ENCODE measurements at regions not wholly inside any gene's neighbourhood (a gene's known extent, or its start where the extent isn't known, plus 50 kb on each side); places are given as distances from the start of the nearest gene placed in this dataset.

DNA sequence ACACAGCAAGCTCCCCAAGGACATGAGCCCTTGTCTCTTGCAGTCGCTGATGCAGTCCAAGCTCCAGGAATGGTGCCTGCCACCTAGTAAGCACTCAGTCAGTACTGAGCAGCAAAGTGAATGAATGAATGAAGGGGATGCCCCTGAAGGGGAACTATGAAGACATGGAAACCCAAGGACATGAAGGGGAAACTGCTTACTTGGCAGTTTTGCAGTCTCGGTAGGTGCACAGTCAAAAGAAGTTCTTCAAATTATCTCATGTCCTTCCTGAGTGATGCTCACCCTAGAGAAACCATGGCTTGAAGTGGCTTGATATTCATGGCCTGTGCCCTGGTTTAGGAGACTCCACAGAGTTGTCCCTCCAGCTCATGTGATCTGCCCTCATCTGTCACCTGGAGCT is 102.1 kb upstream of the DLX2 start:
- ATAC-seq (no peak), DNase-seq (no peak)
- CTCF ChIA-PET: no interaction called here
- Mint-ChIP-seq H3K27me3 (peaks cover 16% of the 10 kb centered on the region), H3K9me3 (ENCODE audit: low read depth) (peaks cover 3% of the 10 kb centered on the region), H3K4me3 (no peak overlapping the region), H3K36me3 (ENCODE audit: low read depth) (peaks cover 3% of the 10 kb centered on the region), H3K27ac (no peak overlapping the region), H3K4me1 (no peaks in the 10 kb centered on the region)
- POLR2A ChIA-PET: interaction anchor here (0.7 kb wide), 1 partner anchor 42 kb away, joined by 5 read pairs; no protein-coding TSS in a partner anchor
- intact Hi-C loops (cut with DNase I, micrococcal nuclease): no loop called here

GRCh38 chr2:172205292-172205691 is 102.6 kb upstream of the DLX2 start:
- no peaks in the 10 kb centered on the region for H3K9me3 Mint-ChIP-seq (ENCODE audit: low read depth)
- intact Hi-C loops (cut with DNase I, micrococcal nuclease): no loop called here
- CTCF ChIA-PET: interaction anchor here (0.6 kb wide), 1 partner anchor 12 kb away, joined by 3 read pairs; no protein-coding TSS in a partner anchor
- H3K27ac Mint-ChIP-seq: no peak overlapping the region
- DNase-seq (no peak), ATAC-seq (no peak)
- no peak overlapping the region for H3K4me3 Mint-ChIP-seq
- POLR2A ChIA-PET: no interaction called here
- no peaks in the 10 kb centered on the region for H3K36me3 Mint-ChIP-seq (ENCODE audit: low read depth)
- H3K27me3 Mint-ChIP-seq: peaks cover 12% of the 10 kb centered on the region
- H3K4me1 Mint-ChIP-seq: no peaks in the 10 kb centered on the region

DNA sequence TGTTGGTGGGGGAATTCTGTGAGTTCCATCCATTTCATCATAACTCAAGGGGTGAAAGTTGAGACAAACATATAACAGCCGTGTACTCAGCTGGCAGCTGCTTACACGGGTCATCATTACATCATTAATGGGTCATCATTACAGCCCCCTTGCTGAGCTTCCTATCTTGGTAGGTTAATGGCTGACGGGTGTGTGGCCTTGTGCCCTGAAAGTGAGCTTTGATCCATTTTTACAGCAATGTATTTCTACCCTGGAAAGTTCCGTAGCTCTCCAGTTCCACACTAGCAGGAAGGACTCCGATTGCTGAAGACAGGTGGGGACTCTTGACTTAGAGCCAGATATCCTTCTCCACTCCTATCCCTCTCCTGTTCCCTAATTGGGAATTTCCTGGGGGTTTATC is 105.2 kb upstream of the DLX2 start:
- Mint-ChIP-seq H3K4me1 (peaks cover 7% of the 10 kb centered on the region), H3K9me3 (ENCODE audit: low read depth) (no peaks in the 10 kb centered on the region), H3K36me3 (ENCODE audit: low read depth) (no peaks in the 10 kb centered on the region), H3K27me3 (peaks cover 9% of the 10 kb centered on the region), H3K27ac (no peak overlapping the region), H3K4me3 (no peak overlapping the region)
- ChIA-PET CTCF (interaction anchor here (1.4 to 2.4 kb wide), 2 partner anchors 13 to 81 kb away, joined by 4 to 6 read pairs; no protein-coding TSS in a partner anchor), POLR2A (interaction anchor here (0.7 kb wide), 1 partner anchor 253 kb away, joined by 3 read pairs; no protein-coding TSS in a partner anchor)
- DNase-seq: no peak
- no peak for ATAC-seq
- intact Hi-C loops (cut with DNase I, micrococcal nuclease): no loop called here

DNA sequence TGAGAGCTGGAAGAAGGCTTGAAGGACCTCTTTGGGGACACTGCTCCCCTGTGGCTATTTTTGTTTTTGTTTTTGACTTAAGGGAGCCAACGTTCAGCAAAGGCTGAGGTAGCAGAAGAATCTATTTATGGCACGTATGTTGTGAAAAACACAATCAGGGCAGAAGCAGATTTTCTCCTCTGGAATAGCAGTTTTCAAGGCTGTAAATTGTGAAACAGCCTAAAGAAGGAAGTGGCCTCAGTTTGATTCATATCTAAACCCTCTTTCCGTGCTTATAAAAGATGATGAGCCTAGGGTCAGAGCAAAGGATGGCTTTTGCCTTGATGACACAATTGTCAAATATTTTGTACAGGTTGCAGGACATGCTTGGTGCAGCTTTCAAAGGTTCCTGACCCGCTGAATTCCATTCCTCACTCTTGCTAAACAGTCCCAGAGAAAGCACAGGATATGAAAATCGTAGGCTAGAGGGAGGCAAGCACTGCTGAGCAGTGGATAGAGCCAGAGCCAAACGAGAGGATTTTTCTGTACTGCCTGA is 106.2 kb upstream of the DLX2 start:
- no peaks in the 10 kb centered on the region for H3K36me3 Mint-ChIP-seq (ENCODE audit: low read depth)
- no peaks in the 10 kb centered on the region for H3K9me3 Mint-ChIP-seq (ENCODE audit: low read depth)
- DNase-seq (no peak), ATAC-seq (no peak)
- POLR2A ChIA-PET: no interaction called here
- H3K4me3 Mint-ChIP-seq: no peak overlapping the region
- H3K27me3 Mint-ChIP-seq: peaks cover 9% of the 10 kb centered on the region
- peaks cover 13% of the 10 kb centered on the region for H3K4me1 Mint-ChIP-seq
- intact Hi-C loops (cut with DNase I, micrococcal nuclease): no loop called here
- CTCF ChIA-PET: interaction anchor here (2.4 kb wide), 1 partner anchor 82 kb away, joined by 6 read pairs; no protein-coding TSS in a partner anchor
- no peak overlapping the region for H3K27ac Mint-ChIP-seq

DNA sequence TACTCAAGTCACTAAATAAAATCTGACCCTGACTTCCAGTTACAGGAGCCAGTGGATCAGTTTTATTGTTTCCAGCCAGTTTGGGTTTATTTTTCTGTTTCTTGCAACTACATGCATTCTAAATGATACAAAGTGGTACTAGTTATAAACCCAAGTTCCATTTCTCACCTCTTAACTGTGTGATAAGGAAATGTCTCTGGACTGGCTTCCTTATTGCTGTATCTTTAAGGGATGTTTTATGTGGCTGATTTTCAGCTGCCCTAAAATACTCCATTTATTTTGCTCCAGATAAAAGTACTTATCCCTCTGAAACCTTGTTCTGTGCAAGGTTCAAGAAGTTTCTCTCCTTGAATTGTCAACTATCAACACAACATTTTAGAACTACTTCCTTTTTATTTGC is 107.9 kb upstream of the DLX2 start:
- DNase-seq (no peak), ATAC-seq (no peak)
- Mint-ChIP-seq H3K27me3 (no peaks in the 10 kb centered on the region), H3K4me1 (peaks cover 13% of the 10 kb centered on the region), H3K9me3 (ENCODE audit: low read depth) (no peaks in the 10 kb centered on the region), H3K36me3 (ENCODE audit: low read depth) (no peaks in the 10 kb centered on the region), H3K4me3 (no peak overlapping the region), H3K27ac (no peak overlapping the region)
- ChIA-PET POLR2A (no interaction called here), CTCF (interaction anchor here (0.7 to 1.2 kb wide), 2 partner anchors 65 to 180 kb away, joined by 3 read pairs; no protein-coding TSS in a partner anchor)
- intact Hi-C loops (cut with DNase I, micrococcal nuclease): no loop called here

DNA sequence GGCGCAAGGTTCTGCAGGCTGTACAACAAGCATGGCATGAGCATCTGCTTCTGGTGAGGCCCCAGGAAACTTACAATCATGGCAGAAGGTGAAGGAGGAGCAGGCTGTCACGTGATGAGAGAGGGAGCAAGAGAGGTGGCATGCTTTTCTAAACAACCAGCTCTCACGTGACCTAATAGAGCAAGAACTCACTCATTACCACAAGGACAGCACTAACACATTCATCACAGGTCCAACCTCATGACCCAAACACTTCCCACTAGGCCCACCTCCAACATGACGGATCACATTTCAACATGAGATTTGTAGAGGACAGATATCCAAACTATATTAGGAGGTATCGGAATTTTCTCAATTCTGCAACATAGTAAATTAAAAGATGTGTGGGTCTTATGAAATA is 108.8 kb upstream of the DLX2 start:
- Mint-ChIP-seq H3K27ac (no peak overlapping the region), H3K4me1 (peaks cover 13% of the 10 kb centered on the region), H3K27me3 (no peaks in the 10 kb centered on the region), H3K4me3 (no peak overlapping the region), H3K9me3 (ENCODE audit: low read depth) (no peaks in the 10 kb centered on the region), H3K36me3 (ENCODE audit: low read depth) (no peaks in the 10 kb centered on the region)
- intact Hi-C loops (cut with DNase I, micrococcal nuclease): no loop called here
- DNase-seq (no peak), ATAC-seq (no peak)
- POLR2A ChIA-PET: no interaction called here
- CTCF ChIA-PET: interaction anchor here (1.6 kb wide), 1 partner anchor 9 kb away, joined by 3 read pairs; no protein-coding TSS in a partner anchor

GRCh38 chr2:172213116-172213860 is 110.6 kb upstream of the DLX2 start:
- no peak for ATAC-seq
- Mint-ChIP-seq H3K9me3 (ENCODE audit: low read depth) (no peaks in the 10 kb centered on the region), H3K36me3 (ENCODE audit: low read depth) (no peaks in the 10 kb centered on the region), H3K27ac (no peak overlapping the region), H3K4me3 (no peak overlapping the region), H3K27me3 (no peaks in the 10 kb centered on the region), H3K4me1 (peaks cover 13% of the 10 kb centered on the region)
- ChIA-PET CTCF (interaction anchor here (1.6 kb wide), 1 partner anchor 8 kb away, joined by 3 read pairs; no protein-coding TSS in a partner anchor), POLR2A (no interaction called here)
- DNase-seq: no peak
- intact Hi-C loops (cut with DNase I, micrococcal nuclease): no loop called here

- Mint-ChIP-seq H3K36me3 (ENCODE audit: low read depth) (no peaks in the 10 kb centered on the region), H3K27me3 (no peaks in the 10 kb centered on the region), H3K27ac (no peak overlapping the region), H3K4me3 (no peak overlapping the region), H3K9me3 (ENCODE audit: low read depth) (no peaks in the 10 kb centered on the region), H3K4me1 (peaks cover 13% of the 10 kb centered on the region)
- ChIA-PET CTCF (no interaction called here), POLR2A (no interaction called here)
- DNase-seq (no peak), ATAC-seq (no peak)
- intact Hi-C loops (cut with DNase I, micrococcal nuclease): no loop called here
Observed at GRCh38 chr2:172214252-172214651, 111.6 kb upstream of the DLX2 start.

- Mint-ChIP-seq H3K9me3 (ENCODE audit: low read depth) (no peaks in the 10 kb centered on the region), H3K36me3 (ENCODE audit: low read depth) (no peaks in the 10 kb centered on the region), H3K4me1 (peaks cover 13% of the 10 kb centered on the region), H3K27me3 (no peaks in the 10 kb centered on the region), H3K27ac (no peak overlapping the region), H3K4me3 (no peak overlapping the region)
- ATAC-seq (no peak), DNase-seq (no peak)
- POLR2A ChIA-PET: no interaction called here
- intact Hi-C loops (cut with DNase I, micrococcal nuclease): no loop called here
- CTCF ChIA-PET: interaction anchor here (1.9 kb wide), 1 partner anchor 14 kb away, joined by 5 read pairs; no protein-coding TSS in a partner anchor
Observed at GRCh38 chr2:172215172-172215935, 112.7 kb upstream of the DLX2 start.

GRCh38 chr2:172215936-172216335 is 113.2 kb upstream of the DLX2 start:
- Mint-ChIP-seq H3K27me3 (no peaks in the 10 kb centered on the region), H3K27ac (no peak overlapping the region), H3K36me3 (ENCODE audit: low read depth) (no peaks in the 10 kb centered on the region), H3K9me3 (ENCODE audit: low read depth) (no peaks in the 10 kb centered on the region), H3K4me3 (no peak overlapping the region), H3K4me1 (peaks cover 13% of the 10 kb centered on the region)
- ChIA-PET POLR2A (no interaction called here), CTCF (interaction anchor here (0.9 to 1.9 kb wide), 2 partner anchors 15 to 223 kb away, joined by 3 to 5 read pairs; no protein-coding TSS in a partner anchor)
- intact Hi-C loops (cut with DNase I, micrococcal nuclease): no loop called here
- no peak for DNase-seq
- ATAC-seq: no peak

- no peak overlapping the region for H3K4me3 Mint-ChIP-seq
- H3K36me3 Mint-ChIP-seq (ENCODE audit: low read depth): no peaks in the 10 kb centered on the region
- CTCF ChIA-PET: interaction anchor here (0.9 to 1.9 kb wide), 2 partner anchors 15 to 223 kb away, joined by 3 to 5 read pairs; no protein-coding TSS in a partner anchor
- peaks cover 13% of the 10 kb centered on the region for H3K4me1 Mint-ChIP-seq
- POLR2A ChIA-PET: no interaction called here
- H3K27me3 Mint-ChIP-seq: no peaks in the 10 kb centered on the region
- DNase-seq: no peak
- ATAC-seq: no peak
- H3K27ac Mint-ChIP-seq: no peak overlapping the region
- no peaks in the 10 kb centered on the region for H3K9me3 Mint-ChIP-seq (ENCODE audit: low read depth)
- intact Hi-C loops (cut with DNase I, micrococcal nuclease): no loop called here
Observed at GRCh38 chr2:172216477-172216876, 113.8 kb upstream of the DLX2 start.

Measured in activated CD4-positive, alpha-beta T cell treated with anti-CD3 and anti-CD28 coated beads for 36 hours (primary cell).